HG03469 (cell line): ENCODE measurements at regions not wholly inside any gene's neighbourhood (a gene's known extent, or its start where the extent isn't known, plus 50 kb on each side); places are given as distances from the start of the nearest gene placed in this dataset.
"Not testable (repeated sequence)": the region's sequence is repeated elsewhere in the genome, so short reads cannot be mapped to it uniquely, and the experiment has no call there.

Experiments used
- ATAC-seq: cut with Tn5 transposase; IDR thresholded peaks from one replicate; pipeline ENCODE4 v1.9.1; 2021; ENCODE audit warnings: mild to moderate bottlenecking, moderate library complexity, moderate number of reproducible peaks; ENCODE audit not compliant: unreplicated experiment

DNA sequence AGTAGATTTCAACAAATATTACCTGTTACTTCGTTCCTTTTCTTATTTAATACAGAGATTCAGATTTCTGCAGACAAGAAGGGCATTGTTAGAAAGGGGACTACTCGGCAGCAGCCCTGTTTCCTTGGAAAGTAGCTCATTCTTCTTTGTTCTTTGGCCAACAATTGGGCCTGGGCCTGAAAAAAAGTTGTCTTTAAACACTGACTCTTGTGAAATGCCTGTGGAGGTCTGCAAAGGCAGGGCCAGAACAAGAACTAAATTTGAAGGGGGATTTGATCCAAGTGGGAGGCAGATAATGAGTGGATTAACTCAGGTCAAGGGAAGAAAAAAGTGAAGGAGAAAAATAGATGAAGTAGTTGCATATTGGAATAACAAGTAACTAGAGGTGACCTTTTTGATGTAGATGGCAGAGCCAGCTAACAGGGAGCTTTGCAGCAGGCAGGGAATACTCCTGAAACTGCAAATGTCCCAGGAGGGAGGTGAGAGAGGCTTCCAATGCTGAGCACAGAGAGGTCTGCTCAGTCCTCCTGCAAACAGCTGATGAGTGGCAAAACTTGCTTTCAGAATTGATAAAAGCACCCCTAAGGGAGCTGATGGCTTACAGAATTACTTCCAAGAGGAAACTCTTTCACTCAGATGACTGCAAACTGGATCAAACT, 393.2 kb upstream of the HS3ST1 start:
- ATAC-seq: no peak

DNA sequence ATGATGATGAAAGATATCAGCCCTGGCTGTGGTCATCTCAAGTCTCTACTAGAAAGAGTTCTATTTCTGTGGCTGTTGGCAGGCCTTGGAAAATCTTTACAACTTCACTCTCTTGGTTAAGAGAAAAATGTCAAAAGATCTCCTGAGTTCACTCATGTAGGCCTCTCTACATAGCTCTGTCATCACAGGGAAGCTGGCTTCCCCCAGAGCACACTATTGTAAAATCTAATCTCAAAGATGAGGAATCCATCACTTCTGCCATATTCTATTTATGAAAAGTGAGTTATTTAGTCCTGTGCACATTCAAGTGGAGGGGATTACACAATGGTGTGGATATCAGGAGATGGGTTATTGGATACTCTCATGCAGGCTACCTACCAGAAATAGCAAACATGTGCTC, 388.4 kb upstream of the HS3ST1 start:
- no peak for ATAC-seq

DNA sequence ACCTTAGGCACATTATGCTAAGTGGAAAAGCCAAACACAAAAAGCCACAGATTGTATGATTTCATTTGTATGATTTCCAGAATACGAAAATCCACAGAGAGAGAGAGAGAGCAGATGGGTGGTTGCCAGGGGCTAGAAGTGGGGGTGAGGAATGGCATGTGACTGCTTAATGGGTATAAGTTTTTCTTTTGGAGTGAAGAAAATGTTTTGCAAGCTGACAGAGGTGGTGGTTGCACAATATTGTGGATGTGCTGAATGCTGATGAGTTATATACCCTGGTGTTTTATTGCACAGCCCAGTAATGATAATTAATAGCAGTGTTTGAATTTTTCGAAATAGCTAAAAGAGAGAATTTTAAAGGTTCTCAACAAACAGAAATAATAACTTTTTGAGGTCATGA, 386.1 kb upstream of the HS3ST1 start:
- ATAC-seq: no peak

DNA sequence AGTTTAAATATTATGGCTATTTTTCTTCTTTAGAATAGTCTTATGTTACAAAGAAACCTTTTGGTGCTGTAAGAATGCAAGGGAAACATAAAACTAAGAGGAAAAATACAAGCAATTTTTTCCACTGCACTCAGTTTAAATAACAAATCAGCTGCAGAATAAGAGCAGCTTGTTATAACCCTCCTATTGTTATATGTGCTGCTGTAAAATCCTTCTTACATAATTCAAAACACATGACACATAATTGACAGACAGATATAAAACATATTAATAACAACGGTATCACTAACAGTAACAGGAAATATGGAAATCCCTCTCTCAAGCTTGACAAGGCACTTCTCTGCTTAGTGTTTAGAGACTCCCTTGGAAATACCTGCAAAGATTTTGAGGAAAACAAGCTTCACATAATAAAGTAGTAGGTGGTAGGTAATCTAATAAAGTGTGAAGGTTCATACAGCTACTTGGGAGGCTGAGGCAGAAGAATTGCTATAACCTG, 385.3 kb upstream of the HS3ST1 start:
- ATAC-seq: no peak

DNA sequence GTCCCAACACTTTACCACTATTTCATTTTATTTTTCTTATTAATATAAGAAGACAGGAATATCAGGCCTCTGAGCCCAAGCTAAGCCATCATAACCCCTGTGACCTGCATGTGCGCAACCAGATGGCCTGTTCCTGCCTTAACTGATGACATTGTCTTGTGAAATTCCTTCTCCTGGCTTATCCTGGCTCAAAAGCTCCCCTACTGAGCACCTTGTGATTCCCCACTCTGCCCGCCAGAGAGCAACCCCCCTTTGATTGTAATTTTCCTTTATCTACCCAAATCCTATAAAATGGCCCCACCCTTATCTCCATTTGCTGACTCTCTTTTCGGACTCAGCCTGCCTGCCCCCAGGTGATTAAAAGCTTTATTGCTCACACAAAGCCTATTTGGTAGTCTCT, 382.8 kb upstream of the HS3ST1 start:
- ATAC-seq: not testable (repeated sequence)

DNA sequence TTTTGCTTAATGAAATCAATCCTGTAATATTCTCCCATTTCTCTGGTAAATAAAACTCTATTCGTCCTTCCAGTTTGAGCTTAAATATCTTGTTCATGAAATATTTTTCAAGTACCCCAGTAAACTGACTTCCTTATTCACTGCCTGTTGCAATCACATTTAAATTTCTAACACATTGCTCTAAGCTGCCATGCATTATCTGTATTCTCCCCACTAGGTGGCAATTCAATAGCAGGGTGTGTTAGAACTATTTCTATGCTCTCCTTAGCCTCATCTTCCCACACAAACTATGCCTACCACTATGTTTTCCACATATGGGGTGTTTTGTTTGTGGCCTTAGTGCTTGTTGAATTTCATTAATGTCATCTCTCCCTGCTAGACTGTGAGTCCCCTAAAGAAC, 377.1 kb upstream of the HS3ST1 start:
- ATAC-seq: peak; percentile 60

DNA sequence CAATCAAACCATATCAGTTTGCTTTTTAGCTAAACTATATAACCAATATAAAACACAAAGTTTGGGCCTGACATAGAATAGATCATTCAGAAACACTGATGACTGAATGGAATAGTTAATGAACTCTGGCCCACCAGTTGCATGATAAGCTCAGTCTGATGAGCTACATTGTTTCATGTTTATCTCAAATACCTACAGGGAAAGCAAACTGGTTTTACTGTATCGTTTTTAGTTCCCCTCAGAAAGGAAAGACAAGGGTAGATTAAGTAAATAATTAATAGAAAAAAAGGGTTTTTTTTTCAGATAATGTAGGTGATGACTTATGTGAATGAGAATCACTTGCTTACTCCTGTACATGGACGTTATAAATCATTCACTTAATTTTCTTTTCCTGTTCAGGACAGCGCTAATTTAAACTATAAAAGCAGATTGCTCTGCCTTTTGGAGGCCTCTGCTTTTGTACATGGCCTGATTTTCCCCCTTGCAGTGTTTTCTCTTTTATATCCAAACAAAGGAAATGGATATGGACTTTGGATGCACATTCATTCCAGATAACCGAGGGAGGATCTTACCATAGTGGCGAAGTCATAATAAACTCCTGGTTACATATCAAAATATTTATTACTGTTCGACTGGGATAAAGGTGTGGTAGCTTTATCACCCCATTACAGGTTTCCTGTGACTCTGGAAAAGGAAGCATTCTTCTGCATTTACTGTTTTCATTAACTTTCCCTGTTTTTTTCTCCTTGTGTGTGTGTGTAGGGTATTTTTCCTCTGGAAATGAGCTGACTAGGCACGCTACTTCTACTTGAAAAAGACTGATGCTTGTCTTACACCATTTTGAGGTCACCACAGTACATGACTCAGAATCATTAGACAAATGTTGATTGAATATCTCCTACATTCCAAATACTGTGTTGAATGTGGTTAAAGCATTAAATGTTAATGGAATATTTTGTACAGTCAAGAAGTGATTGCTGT, 373.1 kb upstream of the HS3ST1 start:
- no peak for ATAC-seq

DNA sequence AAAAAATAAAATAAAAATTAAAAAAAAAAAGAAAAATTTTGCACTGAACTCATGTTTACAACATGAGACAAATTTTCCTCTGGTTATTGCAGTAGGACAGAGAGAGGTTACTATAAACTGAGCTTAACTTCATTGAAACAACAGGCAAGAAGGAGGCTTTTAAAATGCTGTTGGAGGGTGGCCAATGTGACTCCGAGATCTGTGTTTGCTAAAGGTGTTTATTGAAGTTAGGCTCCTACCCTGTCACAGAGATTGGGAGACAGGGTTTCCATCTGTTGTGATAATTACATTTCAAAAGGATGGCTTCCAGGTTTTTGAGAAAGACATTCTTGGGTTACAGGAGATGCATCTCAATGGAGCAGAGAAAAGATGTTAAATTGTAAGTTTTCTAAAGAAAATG, 370.5 kb upstream of the HS3ST1 start:
- no peak for ATAC-seq

DNA sequence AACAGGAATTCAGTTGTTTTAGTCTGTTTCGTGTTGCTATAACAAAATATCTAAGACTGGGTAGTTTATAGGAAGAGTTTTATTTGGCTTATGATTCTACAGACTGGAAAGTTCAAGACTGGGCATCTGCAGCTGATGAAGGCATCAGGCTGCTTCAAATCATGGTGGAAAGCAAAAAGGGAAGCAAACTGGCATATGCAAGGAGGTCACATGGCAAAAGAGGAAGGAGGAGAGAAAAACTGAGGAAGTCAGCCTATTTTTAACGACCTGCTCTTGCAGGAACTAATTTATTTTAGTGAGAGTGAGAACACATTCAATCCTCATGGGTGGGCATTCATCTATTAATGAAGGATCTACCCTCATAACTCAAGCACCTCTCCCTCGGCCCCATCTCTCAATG, 363.1 kb upstream of the HS3ST1 start:
- no peak for ATAC-seq

DNA sequence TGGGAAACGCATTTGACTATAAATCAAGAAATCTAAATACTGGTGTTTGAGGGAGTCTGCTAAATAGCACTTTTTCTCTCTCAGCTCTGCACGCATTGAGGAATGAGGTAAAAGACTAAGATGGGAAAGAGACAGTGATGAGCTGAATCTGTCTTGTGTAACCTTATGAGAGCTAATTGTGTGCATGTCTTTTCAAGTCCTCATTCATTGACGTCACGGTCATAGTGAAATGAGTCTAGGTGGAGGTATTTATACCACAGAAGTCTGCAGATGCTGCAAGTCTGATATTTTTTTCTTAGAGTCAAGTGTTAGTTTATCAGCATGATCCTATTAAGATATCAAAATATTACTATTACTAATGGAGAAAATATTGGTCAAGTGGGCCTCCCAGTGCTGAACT, 361.5 kb upstream of the HS3ST1 start:
- no peak for ATAC-seq

DNA sequence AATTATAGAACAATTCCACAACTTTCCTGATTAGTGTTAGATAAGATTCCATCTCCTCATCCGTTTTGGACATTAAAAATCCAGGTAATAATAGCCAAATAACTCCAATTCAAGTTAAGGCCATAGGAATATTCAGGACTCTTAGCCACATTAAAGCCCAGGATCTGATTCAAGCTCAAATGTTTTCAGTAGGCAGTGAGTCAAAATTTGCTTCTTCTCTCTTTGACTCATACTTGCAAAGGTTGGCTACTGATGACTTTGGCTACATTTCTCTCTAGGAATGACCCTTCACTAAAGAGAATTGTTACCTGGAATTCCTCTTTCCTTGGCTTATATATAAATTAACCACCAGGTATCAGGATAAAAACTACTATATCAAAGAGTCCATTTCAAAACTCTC, 354.9 kb upstream of the HS3ST1 start:
- no peak for ATAC-seq

DNA sequence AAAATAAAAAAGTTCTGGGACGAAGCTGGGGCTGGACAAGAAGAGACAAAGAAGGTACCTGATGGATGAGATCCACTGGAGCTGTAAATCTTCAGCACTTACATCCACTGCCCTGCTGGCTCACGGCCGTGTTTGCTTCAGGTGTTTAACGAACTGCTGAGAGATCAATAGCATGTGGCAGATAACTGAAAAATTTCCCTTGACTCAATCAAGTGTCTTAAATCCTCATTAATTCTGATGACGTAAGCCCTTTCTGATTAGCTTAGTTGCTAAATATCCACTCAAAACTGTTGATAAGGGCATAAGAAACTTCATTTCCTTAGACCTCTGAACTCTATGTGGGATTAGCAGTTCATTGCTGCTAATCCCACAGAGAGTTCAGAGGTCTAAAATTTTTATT, 354.2 kb upstream of the HS3ST1 start:
- ATAC-seq: no peak

DNA sequence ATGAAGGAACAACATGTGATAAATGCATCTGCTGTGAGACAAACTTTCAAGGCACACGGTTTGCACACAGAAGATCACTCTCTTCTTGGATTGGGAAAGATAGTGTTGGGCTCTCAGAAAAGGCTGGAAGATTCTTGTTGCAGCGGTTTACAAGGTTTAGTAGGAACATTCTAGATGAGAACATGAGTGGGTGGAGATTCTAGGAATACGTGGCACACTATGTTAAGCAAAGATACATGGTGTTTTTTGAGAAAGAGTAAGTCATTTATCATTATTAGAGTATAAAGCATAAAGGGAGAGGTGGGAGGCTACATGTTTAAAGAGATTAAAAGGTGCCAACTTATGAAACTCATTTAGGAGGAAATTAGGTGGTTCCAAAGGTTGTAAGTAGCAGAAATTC, 348.8 kb upstream of the HS3ST1 start:
- ATAC-seq: no peak

DNA sequence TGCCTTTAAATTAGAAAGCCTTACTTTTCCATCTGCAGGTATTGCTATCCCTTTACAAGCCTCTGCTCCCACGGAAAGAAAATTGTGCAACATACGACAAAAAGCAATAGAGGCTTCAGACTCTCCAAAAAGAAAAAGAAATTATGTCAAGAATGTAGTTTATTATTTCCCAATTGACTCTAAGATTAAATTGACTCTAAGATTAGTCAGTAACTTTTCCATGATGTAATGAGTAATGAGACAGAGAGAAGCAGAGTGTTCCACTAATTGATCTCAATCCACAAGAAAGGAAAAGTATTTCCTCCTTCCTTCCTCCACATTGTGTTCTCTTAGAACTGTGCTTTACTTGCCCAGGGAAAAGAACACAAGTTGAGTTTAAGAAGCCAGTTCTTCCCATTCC, 345.7 kb upstream of the HS3ST1 start:
- ATAC-seq: no peak

DNA sequence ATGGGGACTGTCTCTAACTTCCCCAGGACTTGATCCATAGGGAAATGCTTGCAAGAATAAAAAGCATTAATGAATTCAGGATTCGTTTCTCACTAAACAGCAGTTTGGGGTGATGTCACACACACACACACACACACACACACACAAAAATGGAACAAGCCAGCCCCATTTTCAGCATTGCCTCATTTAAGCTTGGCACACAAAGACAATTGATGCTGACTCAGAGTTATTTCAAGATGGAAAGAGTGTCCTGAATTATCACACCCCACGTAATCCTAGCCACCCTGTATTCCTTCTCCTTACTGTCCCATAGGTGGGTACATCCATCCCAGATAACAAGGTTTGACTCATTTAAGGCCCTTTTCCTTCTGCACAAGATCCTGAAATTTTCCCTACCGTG, 345.1 kb upstream of the HS3ST1 start:
- no peak for ATAC-seq

DNA sequence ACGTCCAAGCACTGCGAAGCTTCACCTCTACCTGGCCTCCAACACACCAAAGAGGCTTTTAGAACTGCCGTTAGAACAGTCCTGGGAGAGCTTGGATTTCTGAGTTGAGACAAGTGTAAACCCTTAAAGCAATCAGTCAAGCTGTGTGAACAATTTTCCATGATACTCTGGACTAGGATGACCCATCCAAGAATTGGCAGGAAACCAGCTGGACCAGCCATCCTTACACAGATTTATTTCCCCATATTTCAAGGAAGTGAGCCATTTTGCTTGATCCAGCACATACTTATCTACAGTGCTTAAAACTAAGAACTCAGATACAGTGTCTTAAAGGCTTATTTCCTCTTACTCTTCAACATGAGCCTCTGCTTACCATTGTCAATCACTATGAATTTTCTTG, 340.7 kb upstream of the HS3ST1 start:
- no peak for ATAC-seq

DNA sequence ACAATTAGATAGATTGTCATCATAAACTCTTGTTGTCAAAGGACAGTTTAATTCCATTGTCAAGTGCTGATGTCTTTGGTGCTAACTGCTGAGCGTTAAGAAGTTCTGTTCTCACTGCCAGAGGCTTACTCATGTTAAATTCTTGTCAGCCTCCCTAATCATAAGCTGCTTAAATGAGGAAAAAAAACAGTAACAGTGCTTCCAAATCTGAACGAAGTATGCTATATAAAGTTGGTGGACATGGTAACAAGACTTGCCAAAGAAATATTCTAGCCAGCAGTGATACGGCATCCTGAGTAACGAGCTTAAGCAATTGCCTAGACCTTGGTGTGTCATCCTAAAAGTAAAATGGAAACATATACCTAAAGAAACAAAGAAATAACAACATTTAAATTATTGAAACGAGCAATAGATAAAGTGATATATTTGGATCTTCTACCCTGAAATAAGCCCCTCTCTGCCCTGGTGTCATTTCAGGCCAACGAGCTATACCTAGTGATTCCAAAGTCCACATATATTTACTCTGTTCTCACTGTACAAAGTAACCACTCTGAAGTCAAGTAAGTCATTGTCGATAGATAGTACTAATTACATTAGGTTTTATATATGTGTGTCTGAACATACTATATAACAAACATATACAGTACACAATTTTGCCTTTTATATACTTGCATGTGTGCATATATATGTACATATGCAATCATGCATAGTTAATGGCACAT, 339.7 kb upstream of the HS3ST1 start:
- ATAC-seq: no peak

DNA sequence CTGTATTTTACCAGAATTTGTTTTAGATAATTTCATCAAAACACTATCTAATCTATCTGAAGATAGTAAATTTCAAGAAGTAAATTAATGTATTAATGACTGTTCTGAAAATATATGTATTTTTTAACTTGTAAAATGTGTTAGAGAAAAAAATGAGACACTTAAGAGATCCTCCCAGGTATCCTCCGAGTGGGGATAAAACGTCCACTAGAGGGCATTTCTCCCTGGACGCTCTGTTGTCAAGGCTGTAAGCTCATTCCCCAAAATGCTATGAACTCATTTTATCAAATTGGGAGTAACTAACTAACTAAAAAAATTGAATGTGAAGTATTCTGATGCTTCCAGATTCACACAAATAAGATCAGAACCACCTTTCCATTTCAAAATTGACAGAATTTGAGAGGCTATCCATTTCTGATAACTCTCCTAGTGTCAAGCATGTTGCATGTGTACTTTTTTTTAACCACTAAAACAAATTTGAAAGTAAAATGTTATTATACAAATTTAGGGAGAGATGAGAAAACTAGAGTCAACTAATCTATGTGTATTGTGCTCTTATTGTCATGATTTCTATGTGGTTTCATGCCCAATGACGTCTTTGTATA, 337.3 kb upstream of the HS3ST1 start:
- ATAC-seq: peak; percentile 55

DNA sequence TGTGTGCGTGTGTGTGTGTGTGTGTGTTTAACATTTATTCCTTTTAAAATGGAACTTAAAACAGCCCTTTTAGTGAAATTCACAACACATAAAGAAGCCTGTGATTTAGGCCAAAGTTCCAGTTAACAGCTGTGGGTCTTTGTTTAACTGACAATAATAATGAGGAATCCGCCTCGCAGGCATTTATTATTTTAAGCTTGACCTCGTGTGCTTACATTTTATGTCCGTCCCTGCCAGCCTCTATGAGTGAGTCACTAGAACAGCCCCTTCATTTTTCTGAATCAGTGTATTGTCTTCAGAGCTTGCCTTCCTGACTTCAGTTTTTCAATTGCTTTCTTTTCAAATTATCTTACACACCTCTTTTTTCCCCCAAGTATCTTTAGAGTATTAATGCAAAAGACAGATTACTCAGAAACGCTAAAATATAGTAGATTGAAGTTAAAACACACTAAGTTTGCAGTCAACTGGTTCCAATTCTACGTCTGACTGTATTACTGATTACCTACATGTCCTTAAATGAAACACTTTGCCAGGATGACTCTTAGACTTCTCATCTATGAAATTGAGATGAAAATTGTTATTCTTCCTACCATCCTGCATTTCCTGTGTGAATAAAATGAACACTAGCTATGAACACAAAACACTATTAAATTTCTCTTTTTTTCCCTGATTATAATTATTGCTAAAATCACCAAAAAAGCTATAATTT, 319.6 kb upstream of the HS3ST1 start:
- ATAC-seq: no peak

DNA sequence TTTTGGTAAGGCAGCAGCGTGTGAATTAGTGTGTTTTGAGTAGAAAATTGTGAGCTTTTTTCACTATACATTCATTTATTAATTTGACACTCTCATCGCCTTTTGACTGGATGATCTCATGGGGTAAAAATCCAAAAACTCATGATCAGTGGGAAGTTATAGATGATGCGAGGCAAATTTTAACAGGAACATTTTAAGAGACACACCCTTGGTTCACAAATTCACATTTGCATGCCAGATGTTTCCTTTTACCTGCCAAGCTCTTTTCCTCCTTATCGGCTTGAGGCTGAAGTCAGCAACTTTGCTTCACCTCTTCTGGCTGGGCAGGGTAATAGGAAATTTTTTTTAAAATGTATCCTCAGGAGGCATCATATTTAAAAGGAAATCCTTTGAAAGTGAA, 318.0 kb upstream of the HS3ST1 start:
- no peak for ATAC-seq
